GM23338 (cell line): ENCODE measurements at regions not wholly inside any gene's neighbourhood (a gene's known extent, or its start where the extent isn't known, plus 50 kb on each side); places are given as distances from the start of the nearest gene placed in this dataset.

Experiments
- ATAC-seq: fragments of 200-7000 bp; cut with Tn5 transposase; 3 replicates; pipeline ENCODE4 v1.9.1; 2020
- DNase-seq: peaks from one replicate; pipeline ENCODE4 v3.0.0-alpha.2; 2015; ENCODE audit warnings: low spot score
- H2AFZ ChIP-seq: fragments of 200-600 bp; sonication (generic); 2 replicates; pipeline ENCODE4 v1.8.0; 2016; ENCODE audit warnings: antibody characterized with exemption, mild to moderate bottlenecking, moderate library complexity
- H3F3A ChIP-seq: fragments of 200-600 bp; sonication (generic); replicated peaks from 2 replicates; pipeline ENCODE4 v1.8.0; 2017; ENCODE audit warnings: antibody characterized with exemption, mixed run types, low read depth
- H3K27ac ChIP-seq: fragments of 200-600 bp; sonication (generic); 2 replicates; pipeline ENCODE4 v1.6.1; 2016; ENCODE audit warnings: low read depth
- H3K27me3 ChIP-seq: fragments of 200-600 bp; sonication (generic); 2 replicates; pipeline ENCODE4 v1.8.0; 2016; ENCODE audit warnings: mild to moderate bottlenecking, mixed run types, moderate library complexity; ENCODE audit not compliant: insufficient read depth
- H3K36me3 ChIP-seq: fragments of 200-600 bp; sonication (generic); 2 replicates; pipeline ENCODE4 v1.8.0; 2016; ENCODE audit warnings: mild to moderate bottlenecking; ENCODE audit not compliant: insufficient read depth
- H3K4me1 ChIP-seq: fragments of 200-600 bp; sonication (generic); 2 replicates; pipeline ENCODE4 v1.8.0; 2016; ENCODE audit warnings: mild to moderate bottlenecking, moderate library complexity; ENCODE audit not compliant: insufficient read depth
- H3K4me2 ChIP-seq: fragments of 200-600 bp; sonication (generic); 2 replicates; pipeline ENCODE4 v1.7.1; 2017; ENCODE audit warnings: mixed run types
- H3K4me3 ChIP-seq: fragments of 200-600 bp; sonication (generic); 2 replicates; pipeline ENCODE4 v1.6.1; 2016; ENCODE audit warnings: mixed run types
- H3K79me2 ChIP-seq: fragments of 200-600 bp; sonication (generic); replicated peaks from 2 replicates; pipeline ENCODE4 v1.8.0; 2017; ENCODE audit warnings: mild to moderate bottlenecking; ENCODE audit not compliant: insufficient read depth
- H3K9me2 ChIP-seq: fragments of 200-600 bp; sonication (generic); 2 replicates; pipeline ENCODE4 v1.8.0; 2017; ENCODE audit not compliant: insufficient read depth
- H4K20me1 ChIP-seq: fragments of 200-600 bp; sonication (generic); replicated peaks from 2 replicates; pipeline ENCODE4 v1.8.0; 2017; ENCODE audit warnings: mild to moderate bottlenecking; ENCODE audit not compliant: insufficient read depth
- H3K27ac Mint-ChIP-seq: 2 replicates; pipeline ENCODE4 v1.8.0; 2020; ENCODE audit warnings: inconsistent platforms, mild to moderate bottlenecking, moderate library complexity, mixed read lengths
- H3K27me3 Mint-ChIP-seq: 3 replicates; pipeline ENCODE4 v1.8.0; 2022; ENCODE audit warnings: low read depth, mild to moderate bottlenecking, moderate library complexity, mixed read lengths, inconsistent platforms; ENCODE audit not compliant: insufficient read depth, poor library complexity
- H3K36me3 Mint-ChIP-seq: 3 replicates; pipeline ENCODE4 v1.8.0; 2021; ENCODE audit warnings: low read depth, mild to moderate bottlenecking, inconsistent platforms, moderate library complexity, mixed read lengths
- H3K4me1 Mint-ChIP-seq: 3 replicates; pipeline ENCODE4 v1.8.0; 2020; ENCODE audit warnings: mild to moderate bottlenecking, inconsistent platforms, mixed read lengths
- H3K4me3 Mint-ChIP-seq: 3 replicates; pipeline ENCODE4 v1.8.0; 2021; ENCODE audit warnings: moderate library complexity, mild to moderate bottlenecking, inconsistent platforms, mixed read lengths
- H3K9me3 Mint-ChIP-seq: 3 replicates; pipeline ENCODE4 v1.8.0; 2020; ENCODE audit warnings: moderate library complexity, mild to moderate bottlenecking, inconsistent platforms, mixed read lengths
- CTCF ChIP-seq, 2 experiments: fragments of 200-600 bp in 1 of 2; sonication (generic) in 1 of 2; conservative IDR thresholded peaks; 2 replicates each; pipeline versions ENCODE4 v1.5.1 to v1.6.1; 2016 to 2017; ENCODE audit warnings: antibody characterized with exemption in 2 of 2, low read depth in 2 of 2, mild to moderate bottlenecking in 2 of 2, moderate library complexity in 1 of 2
- EZH2 ChIP-seq: fragments of 200-600 bp; sonication (generic); IDR thresholded peaks from one replicate; pipeline ENCODE4 v1.8.0; 2017; ENCODE audit warnings: antibody characterized with exemption, mild to moderate bottlenecking, low read depth; ENCODE audit not compliant: unreplicated experiment
- EZH2phosphoT487 ChIP-seq: fragments of 200-600 bp; sonication (generic); IDR thresholded peaks from one replicate; pipeline ENCODE4 v1.8.1; 2018; ENCODE audit warnings: antibody characterized with exemption; ENCODE audit not compliant: unreplicated experiment
- JUNB ChIP-seq: IDR thresholded peaks from one replicate; pipeline ENCODE4 v1.6.1; 2016; ENCODE audit warnings: antibody characterized with exemption; ENCODE audit not compliant: unreplicated experiment
- NANOG ChIP-seq: IDR thresholded peaks from 2 replicates; pipeline ENCODE4 v1.6.1; 2016; ENCODE audit warnings: antibody characterized with exemption, borderline replicate concordance
- POLR2AphosphoS5 ChIP-seq: IDR thresholded peaks from 2 replicates; pipeline ENCODE4 v1.6.1; 2016; ENCODE audit warnings: antibody characterized with exemption, low read depth
- REST ChIP-seq: IDR thresholded peaks from one replicate; pipeline ENCODE4 v1.6.1; 2018; ENCODE audit warnings: antibody characterized with exemption; ENCODE audit not compliant: unreplicated experiment
- STAT1 ChIP-seq: IDR thresholded peaks from one replicate; pipeline ENCODE4 v1.6.1; 2016; ENCODE audit warnings: antibody characterized with exemption; ENCODE audit not compliant: unreplicated experiment
- ZNF114 ChIP-seq: fragments of 250-450 bp; sonication (Bioruptor Pico); IDR thresholded peaks from 2 replicates; pipeline ENCODE4 v1.5.0; 2020; ENCODE audit warnings: mild to moderate bottlenecking, moderate library complexity
- ZNF331 ChIP-seq: fragments of 250-450 bp; sonication (Bioruptor Pico); IDR thresholded peaks from 2 replicates; pipeline ENCODE4 v1.5.0; 2020; ENCODE audit warnings: low read depth, mild to moderate bottlenecking, moderate library complexity

- TF ChIP-seq REST (no peak), EZH2 (no peak), ZNF114 (CRISPR knock-in tag) (no peak), NANOG (no peak), ZNF331 (CRISPR knock-in tag) (no peak), CTCF (conservative IDR thresholded peaks at IDR 0.05; ENCODE audit: low read depth in 2 of 2) (no peak), JUNB (no peak), EZH2phosphoT487 (no peak), POLR2AphosphoS5 (no peak), STAT1 (no peak)
Observed at GRCh38 chr2:82109418-82109817, 1804.9 kb upstream of the LRRTM1 start (continued).

GRCh38 chr2:82098617-82099016, 1794.1 kb upstream of the LRRTM1 start:
- no peaks in the 10 kb centered on the region for H3K9me2 ChIP-seq
- no peaks in the 10 kb centered on the region for H3K27me3 ChIP-seq
- no peaks in the 10 kb centered on the region for H4K20me1 ChIP-seq
- no peak for ATAC-seq
- no peaks in the 10 kb centered on the region for H3K27me3 Mint-ChIP-seq
- H3K27ac Mint-ChIP-seq: no peak overlapping the region
- no peaks in the 10 kb centered on the region for H3K4me1 ChIP-seq
- H3K79me2 ChIP-seq: no peaks in the 10 kb centered on the region
- no peak overlapping the region for H3K4me2 ChIP-seq
- no peak overlapping the region for H2AFZ ChIP-seq
- DNase-seq: no peak
- no peaks in the 10 kb centered on the region for H3K36me3 Mint-ChIP-seq
- no peaks in the 10 kb centered on the region for H3K9me3 Mint-ChIP-seq
- H3K27ac ChIP-seq: no peak overlapping the region
- H3K4me1 Mint-ChIP-seq: no peaks in the 10 kb centered on the region
- H3K4me3 ChIP-seq: no peak overlapping the region
- no peaks in the 10 kb centered on the region for H3K36me3 ChIP-seq
- H3K4me3 Mint-ChIP-seq: no peak overlapping the region
- no peaks in the 10 kb centered on the region for H3F3A ChIP-seq
- TF ChIP-seq REST (no peak), ZNF114 (CRISPR knock-in tag) (no peak), NANOG (no peak), EZH2phosphoT487 (no peak), EZH2 (no peak), STAT1 (no peak), JUNB (no peak)
